ENCODE measurements at regions not wholly inside any gene's neighbourhood (a gene's known extent, or its start where the extent isn't known, plus 50 kb on each side); places are given as distances from the start of the nearest gene placed in this dataset.

GRCh38 chr3:107032111-107032510, 345.1 kb upstream of the CCDC54 start:
- no peak overlapping the region for H3K27ac ChIP-seq
- H3K4me1 ChIP-seq, result no peaks in the 10 kb centered on the region
- H3K36me3 ChIP-seq, result no peaks in the 10 kb centered on the region
- DNase-seq (ENCODE audit: low spot score in 2 of 2), result no peak
- H3K4me3 ChIP-seq, result no peak overlapping the region
- WGBS, 2 donors, result 57 to 58% methylated on average over 2 of the region's 2 CpGs
- H3K27me3 ChIP-seq, result no peaks in the 10 kb centered on the region
- peaks cover 0 to 12% (median 3%) of the 10 kb centered on the region in 4 donors for H3K9me3 ChIP-seq
- TF ChIP-seq EP300 (IDR thresholded peaks at IDR 0.05) (no peak), POLR2A (IDR thresholded peaks at IDR 0.05) (no peak), CTCF (IDR thresholded peaks at IDR 0.05) (no peak)

- peaks cover 0 to 26% (median 3%) of the 10 kb centered on the region in 4 donors for H3K9me3 ChIP-seq
- no peaks in the 10 kb centered on the region for H3K4me1 ChIP-seq
- no peak for TF ChIP-seq CTCF (IDR thresholded peaks at IDR 0.05)
- TF ChIP-seq EP300 (IDR thresholded peaks at IDR 0.05), result no peak
- no peak for TF ChIP-seq POLR2A (IDR thresholded peaks at IDR 0.05)
- H3K36me3 ChIP-seq, result no peaks in the 10 kb centered on the region
- no peak overlapping the region for H3K27ac ChIP-seq
- DNase-seq (ENCODE audit: low spot score in 2 of 2), result no peak
- WGBS, 2 donors, result 82 to 89% methylated on average over 3 of the region's 3 CpGs
- H3K4me3 ChIP-seq, result no peak overlapping the region
- H3K27me3 ChIP-seq, result no peaks in the 10 kb centered on the region
Measured at GRCh38 chr3:107034142-107034541, 343.1 kb upstream of the CCDC54 start.

- WGBS, 2 donors, result 47 to 50% methylated on average over 2 of the region's 2 CpGs
- no peaks in the 10 kb centered on the region for H3K4me1 ChIP-seq
- H3K27me3 ChIP-seq, result no peaks in the 10 kb centered on the region
- no peak overlapping the region for H3K27ac ChIP-seq
- no peaks in the 10 kb centered on the region for H3K36me3 ChIP-seq
- H3K9me3 ChIP-seq, result peaks cover 0 to 30% (median 3%) of the 10 kb centered on the region in 4 donors
- DNase-seq (ENCODE audit: low spot score in 2 of 2), result no peak
- H3K4me3 ChIP-seq, result no peak overlapping the region
- no peak for TF ChIP-seq EP300 (IDR thresholded peaks at IDR 0.05)
- no peak for TF ChIP-seq CTCF (IDR thresholded peaks at IDR 0.05)
- no peak for TF ChIP-seq POLR2A (IDR thresholded peaks at IDR 0.05)
Measured at GRCh38 chr3:107035176-107035575, 342.1 kb upstream of the CCDC54 start.

GRCh38 chr3:107044677-107045076, 332.6 kb upstream of the CCDC54 start:
- H3K27me3 ChIP-seq, result no peaks in the 10 kb centered on the region
- no peak overlapping the region for H3K4me3 ChIP-seq
- no peak for DNase-seq (ENCODE audit: low spot score in 2 of 2)
- H3K36me3 ChIP-seq, result no peaks in the 10 kb centered on the region
- no peak overlapping the region for H3K27ac ChIP-seq
- H3K4me1 ChIP-seq, result no peaks in the 10 kb centered on the region
- no peak for TF ChIP-seq POLR2A (IDR thresholded peaks at IDR 0.05)
- TF ChIP-seq CTCF (IDR thresholded peaks at IDR 0.05), result no peak
- 46 to 48% methylated on average over 1 of the region's 1 CpG for WGBS, 2 donors
- peaks cover 0 to 16% (median 0%) of the 10 kb centered on the region in 4 donors for H3K9me3 ChIP-seq

GRCh38 chr3:107045791-107046190, 331.4 kb upstream of the CCDC54 start:
- H3K27ac ChIP-seq, result no peak overlapping the region
- no peak for DNase-seq (ENCODE audit: low spot score in 2 of 2)
- no peaks in the 10 kb centered on the region for H3K27me3 ChIP-seq
- H3K4me3 ChIP-seq, result no peak overlapping the region
- 42 to 56% methylated on average over 3 of the region's 3 CpGs for WGBS, 2 donors
- no peak for TF ChIP-seq EP300 (IDR thresholded peaks at IDR 0.05)
- TF ChIP-seq POLR2A (IDR thresholded peaks at IDR 0.05), result no peak
- no peak for TF ChIP-seq CTCF (IDR thresholded peaks at IDR 0.05)
- no peaks in the 10 kb centered on the region for H3K36me3 ChIP-seq
- H3K9me3 ChIP-seq, result peaks cover 0 to 10% (median 0%) of the 10 kb centered on the region in 4 donors
- no peaks in the 10 kb centered on the region for H3K4me1 ChIP-seq
